GM10248 (cell line): ENCODE measurements at regions not wholly inside any gene's neighbourhood (a gene's known extent, or its start where the extent isn't known, plus 50 kb on each side); places are given as distances from the start of the nearest gene placed in this dataset.

Experiments used
- CTCF ChIA-PET: fragments of 300-600 bp; sonication (Branson Sonifier 250); formaldehyde crosslinking; extraction: SDS; loops from one replicate; lab custom pipeline; 2021; ENCODE audit warnings: antibody characterized with exemption; lab: Yijun Ruan, JAX
- POLR2A ChIA-PET: fragments of 350-650 bp; sonication (Branson Sonifier 250); formaldehyde crosslinking; extraction: SDS; loops from one replicate; lab custom pipeline; 2020; ENCODE audit warnings: antibody characterized with exemption; lab: Yijun Ruan, JAX
- DNase-seq: peaks from one replicate; pipeline ENCODE4 v3.0.0; 2012; ENCODE audit errors: extremely low spot score
- CTCF ChIP-seq: IDR thresholded peaks from 2 replicates; pipeline ENCODE4 v1.5.1; 2012; ENCODE audit warnings: mild to moderate bottlenecking, low read depth; ENCODE audit errors: extremely low read depth, missing control alignments, control extremely low read depth

DNA sequence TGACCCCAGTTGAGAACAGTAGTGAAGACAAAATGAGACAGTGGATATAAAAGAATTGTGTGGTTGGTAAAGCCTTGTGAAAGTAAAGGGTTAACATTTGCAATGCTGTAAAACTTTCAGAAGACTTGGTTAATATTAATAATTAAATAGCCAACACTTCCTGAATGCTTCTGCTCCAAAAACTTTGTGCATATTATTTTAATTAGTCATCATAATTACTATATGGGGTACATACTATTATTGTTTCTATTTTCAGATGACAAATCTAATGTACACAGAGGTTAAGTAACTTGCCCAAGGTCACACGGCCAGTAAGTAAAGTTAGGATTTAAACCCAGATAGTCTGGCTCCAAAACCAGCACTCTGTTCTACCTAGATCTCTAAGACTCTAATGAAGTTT, 291.3 kb downstream of the OGFRL1 start:
- POLR2A ChIA-PET = no interaction called here
- DNase-seq = no peak

GRCh38 chr6:71582820-71583219, 294.2 kb downstream of the OGFRL1 start:
- ChIA-PET POLR2A (no interaction called here), CTCF (no interaction called here)
- DNase-seq = no peak
- no peak for TF ChIP-seq CTCF

More for the DNA sequence above, 291.3 kb downstream of the OGFRL1 start:
- CTCF ChIA-PET = interaction anchor here (1.1 kb wide), 1 partner anchor 10 kb away, joined by 3 read pairs; no protein-coding TSS in a partner anchor
- TF ChIP-seq CTCF = no peak

- POLR2A ChIA-PET = no interaction called here
- no peak for TF ChIP-seq CTCF
- CTCF ChIA-PET = interaction anchor here (0.5 to 0.8 kb wide), 2 partner anchors 26 to 38 kb away, joined by 3 read pairs; no protein-coding TSS in a partner anchor
- no peak for DNase-seq
Measured at GRCh38 chr6:71584712-71585436, 296.3 kb downstream of the OGFRL1 start.

GRCh38 chr6:71585472-71585871, 296.9 kb downstream of the OGFRL1 start:
- ChIA-PET CTCF (no interaction called here), POLR2A (no interaction called here)
- DNase-seq = no peak
- TF ChIP-seq CTCF = no peak

GRCh38 chr6:71588490-71588889, 297.9 kb upstream of the RIMS1 start:
- ChIA-PET POLR2A (no interaction called here), CTCF (no interaction called here)
- DNase-seq = no peak
- TF ChIP-seq CTCF = no peak

DNA sequence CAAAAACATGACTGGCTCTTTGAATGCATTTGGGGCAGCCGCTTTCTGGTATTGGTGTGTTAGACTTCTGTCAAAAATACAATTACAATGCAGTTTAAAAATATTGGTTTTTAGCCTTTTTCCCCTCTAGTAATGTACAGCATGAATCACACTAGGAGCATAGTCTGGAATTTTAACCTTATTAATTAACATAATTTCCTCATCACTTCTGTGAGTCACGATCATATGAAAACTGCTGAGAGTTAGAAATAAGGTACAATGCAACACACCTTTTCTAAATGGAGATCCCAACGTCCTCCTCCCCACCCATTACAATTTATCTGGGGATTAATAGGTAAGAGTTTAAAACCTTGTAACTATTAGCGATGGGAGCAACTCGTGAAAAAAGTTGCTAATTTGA, 297.1 kb upstream of the RIMS1 start:
- ChIA-PET POLR2A (no interaction called here), CTCF (no interaction called here)
- no peak for TF ChIP-seq CTCF
- no peak for DNase-seq
